ENCODE measurements at regions not wholly inside any gene's neighbourhood (a gene's known extent, or its start where the extent isn't known, plus 50 kb on each side); places are given as distances from the start of the nearest gene placed in this dataset.

DNA sequence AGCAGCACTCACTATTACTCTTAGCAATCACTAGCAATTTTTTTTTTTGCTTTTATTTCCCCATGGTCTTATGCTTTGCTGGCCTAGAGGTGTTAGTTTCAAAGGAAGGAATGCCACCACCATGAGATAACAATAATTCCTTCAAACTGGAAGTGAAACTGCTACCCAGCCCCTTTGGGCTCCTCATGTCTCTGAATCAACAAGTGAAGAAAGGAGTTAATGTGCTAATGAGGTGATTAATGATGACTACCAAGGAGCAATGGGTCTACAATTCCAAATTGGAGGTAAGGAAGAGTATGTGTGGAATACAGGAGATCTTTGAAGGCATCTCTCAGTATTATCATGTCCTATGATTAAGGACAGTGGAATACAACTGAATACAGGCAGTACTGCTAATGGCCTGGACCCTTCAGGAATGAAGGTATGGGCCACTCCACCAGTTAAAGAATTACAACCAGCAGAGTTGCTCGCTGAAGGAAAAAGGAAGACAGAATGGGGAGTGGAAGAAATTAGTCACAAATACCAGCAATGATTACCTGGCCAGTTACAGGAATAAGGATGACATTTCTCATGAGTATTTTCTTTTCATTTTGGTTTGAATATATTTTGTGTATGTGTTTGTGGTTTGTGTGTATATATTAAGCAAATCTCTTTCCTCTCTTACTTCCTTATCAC, 652.9 kb downstream of the ADGRL2 start:
- H3K36me3 Mint-ChIP-seq (ENCODE audit: low read depth) = peaks cover 2% of the 10 kb centered on the region
- no peak overlapping the region for H3K4me3 Mint-ChIP-seq
- H3K9me3 Mint-ChIP-seq = peaks cover 14% of the 10 kb centered on the region
- H3K27ac Mint-ChIP-seq = no peak overlapping the region
- no peaks in the 10 kb centered on the region for H3K27me3 Mint-ChIP-seq (ENCODE audit: low read depth)
- peaks cover 11% of the 10 kb centered on the region for H3K4me1 Mint-ChIP-seq (ENCODE audit: low read depth)

DNA sequence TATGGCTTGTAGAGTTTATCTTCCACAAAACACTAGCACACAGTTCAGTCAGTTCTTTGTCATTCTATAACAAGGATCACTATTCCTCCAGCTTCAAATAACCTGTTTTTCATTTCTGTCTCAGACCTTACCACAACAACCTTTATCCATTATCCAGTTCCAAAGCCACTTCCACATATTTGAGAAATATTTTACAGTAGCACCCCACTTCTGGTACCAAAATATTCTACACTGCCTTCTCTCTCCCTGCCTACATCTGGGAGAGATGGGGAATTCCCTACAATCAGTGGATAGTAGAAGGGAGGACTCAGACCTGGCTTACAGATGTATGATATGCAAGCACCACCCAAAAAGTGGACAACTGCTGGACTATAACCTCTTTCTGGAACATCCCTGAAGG, 651.4 kb downstream of the ADGRL2 start:
- peaks cover 11% of the 10 kb centered on the region for H3K4me1 Mint-ChIP-seq (ENCODE audit: low read depth)
- no peak overlapping the region for H3K27ac Mint-ChIP-seq
- H3K27me3 Mint-ChIP-seq (ENCODE audit: low read depth) = no peaks in the 10 kb centered on the region
- H3K9me3 Mint-ChIP-seq = peaks cover 14% of the 10 kb centered on the region
- H3K4me3 Mint-ChIP-seq = no peak overlapping the region
- H3K36me3 Mint-ChIP-seq (ENCODE audit: low read depth) = peaks cover 2% of the 10 kb centered on the region

DNA sequence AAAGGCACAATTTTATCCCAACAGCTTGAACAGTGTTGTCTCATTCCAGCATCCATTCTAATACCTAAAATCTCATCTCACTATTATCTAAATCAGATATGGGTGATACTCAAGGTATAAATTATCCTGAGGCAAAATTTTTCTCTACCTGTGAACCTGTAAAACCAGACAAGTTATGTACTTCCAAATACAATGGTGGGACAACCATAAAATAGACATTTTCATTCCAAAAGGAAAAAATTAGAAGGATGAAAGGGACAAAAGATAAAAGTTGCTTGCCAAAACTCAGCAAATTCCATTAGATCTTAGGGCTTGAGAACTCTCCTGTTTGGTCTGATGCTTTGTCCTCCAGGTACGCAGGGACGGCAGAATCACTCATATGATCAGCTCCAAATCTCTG, 650.5 kb downstream of the ADGRL2 start:
- Mint-ChIP-seq H3K36me3 (ENCODE audit: low read depth) (peaks cover 2% of the 10 kb centered on the region), H3K9me3 (peaks cover 14% of the 10 kb centered on the region), H3K4me1 (ENCODE audit: low read depth) (peaks cover 11% of the 10 kb centered on the region), H3K4me3 (no peak overlapping the region), H3K27me3 (ENCODE audit: low read depth) (no peaks in the 10 kb centered on the region), H3K27ac (no peak overlapping the region)

DNA sequence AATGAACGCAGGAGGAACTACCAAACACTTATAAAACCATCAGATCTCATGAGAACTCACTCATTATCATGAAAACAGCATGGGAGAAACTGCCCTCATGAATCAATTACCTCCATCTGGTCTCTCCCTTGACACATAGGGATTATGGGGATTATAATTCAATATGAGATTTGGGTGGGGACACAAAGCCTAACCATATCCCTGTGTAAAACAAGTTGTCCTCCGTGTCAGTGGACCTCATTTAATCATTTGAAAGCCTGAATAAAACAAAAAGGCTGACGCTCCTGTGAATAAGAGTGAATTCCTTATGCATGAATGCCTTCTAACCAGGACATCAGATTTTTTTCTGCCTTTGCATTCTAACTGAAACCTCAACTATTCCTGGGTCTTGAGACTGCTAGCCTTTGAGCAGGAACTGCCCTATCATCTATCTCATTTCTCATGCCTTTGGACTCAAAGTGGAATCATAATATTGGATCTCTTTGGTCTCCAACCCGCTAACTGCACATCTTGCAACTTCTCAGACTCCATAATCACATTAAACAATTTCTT, 648.8 kb downstream of the ADGRL2 start:
- Mint-ChIP-seq H3K4me1 (ENCODE audit: low read depth) (peaks cover 4% of the 10 kb centered on the region), H3K27ac (no peak overlapping the region), H3K9me3 (peaks cover 14% of the 10 kb centered on the region), H3K27me3 (ENCODE audit: low read depth) (no peaks in the 10 kb centered on the region), H3K4me3 (no peak overlapping the region), H3K36me3 (ENCODE audit: low read depth) (peaks cover 2% of the 10 kb centered on the region)

DNA sequence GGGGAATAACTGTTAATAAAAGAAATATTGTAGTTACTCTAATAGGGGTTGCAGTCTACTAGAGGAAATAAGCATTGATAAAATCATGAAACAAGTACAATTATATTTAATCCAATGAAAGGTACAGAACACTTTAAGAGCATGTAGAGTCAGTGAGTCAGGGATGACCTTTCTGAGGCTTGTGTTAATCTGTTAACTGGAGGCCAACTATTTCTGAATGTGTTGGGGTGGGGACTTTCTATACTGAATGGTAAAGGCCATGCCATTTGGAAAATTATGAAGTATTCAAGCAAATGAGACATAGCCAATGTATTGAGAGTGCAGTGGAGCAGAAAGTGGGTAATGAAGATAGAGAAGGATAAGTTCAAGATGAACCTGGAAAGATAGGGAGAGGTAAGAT, 646.2 kb downstream of the ADGRL2 start:
- Mint-ChIP-seq H3K4me1 (ENCODE audit: low read depth) (no peaks in the 10 kb centered on the region), H3K9me3 (peaks cover 2% of the 10 kb centered on the region), H3K4me3 (no peak overlapping the region), H3K27ac (no peak overlapping the region), H3K36me3 (ENCODE audit: low read depth) (no peaks in the 10 kb centered on the region), H3K27me3 (ENCODE audit: low read depth) (no peaks in the 10 kb centered on the region)

DNA sequence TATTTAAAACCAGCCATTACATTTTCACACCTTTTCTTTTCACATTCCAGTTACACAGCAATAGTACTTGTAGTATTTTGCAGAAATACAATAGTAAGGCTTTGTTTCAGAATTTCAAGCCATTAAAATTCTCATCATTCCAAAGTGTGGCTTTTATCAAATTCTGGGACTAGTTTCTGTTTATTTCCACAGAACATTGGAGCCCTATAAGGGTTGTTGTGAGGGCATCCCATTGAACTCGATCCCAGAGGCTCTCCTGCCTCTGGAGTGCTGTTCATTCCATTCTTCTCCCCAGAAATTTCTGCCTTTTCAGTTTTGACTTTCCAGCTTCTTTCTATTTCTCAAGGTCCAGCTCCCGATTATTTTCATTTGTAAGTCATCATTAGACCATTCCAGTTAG, 645.5 kb downstream of the ADGRL2 start:
- no peaks in the 10 kb centered on the region for H3K4me1 Mint-ChIP-seq (ENCODE audit: low read depth)
- no peaks in the 10 kb centered on the region for H3K9me3 Mint-ChIP-seq
- H3K27me3 Mint-ChIP-seq (ENCODE audit: low read depth) = no peaks in the 10 kb centered on the region
- H3K36me3 Mint-ChIP-seq (ENCODE audit: low read depth) = no peaks in the 10 kb centered on the region
- no peak overlapping the region for H3K27ac Mint-ChIP-seq
- H3K4me3 Mint-ChIP-seq = no peak overlapping the region

DNA sequence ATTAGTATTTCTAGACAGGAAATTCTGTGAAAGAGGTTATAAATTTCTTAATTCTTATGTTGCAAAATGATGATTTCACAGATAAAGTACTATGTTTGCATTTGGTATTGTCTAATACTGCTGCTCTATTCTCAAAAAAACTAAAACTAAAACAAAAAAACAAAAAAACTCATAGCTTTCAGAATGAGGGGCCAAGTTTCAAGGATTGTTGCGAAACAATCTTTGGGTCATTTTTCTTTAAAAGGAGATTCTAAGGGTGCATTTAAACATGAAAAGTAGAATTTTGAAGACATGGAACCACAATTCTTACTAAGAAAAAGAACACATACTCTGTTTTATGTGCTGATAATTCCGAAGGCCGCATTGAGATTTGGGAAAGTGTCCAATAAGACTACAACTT, 645.1 kb downstream of the ADGRL2 start:
- Mint-ChIP-seq H3K27me3 (ENCODE audit: low read depth) (no peaks in the 10 kb centered on the region), H3K4me1 (ENCODE audit: low read depth) (no peaks in the 10 kb centered on the region), H3K36me3 (ENCODE audit: low read depth) (no peaks in the 10 kb centered on the region), H3K27ac (no peak overlapping the region), H3K9me3 (no peaks in the 10 kb centered on the region), H3K4me3 (no peak overlapping the region)

DNA sequence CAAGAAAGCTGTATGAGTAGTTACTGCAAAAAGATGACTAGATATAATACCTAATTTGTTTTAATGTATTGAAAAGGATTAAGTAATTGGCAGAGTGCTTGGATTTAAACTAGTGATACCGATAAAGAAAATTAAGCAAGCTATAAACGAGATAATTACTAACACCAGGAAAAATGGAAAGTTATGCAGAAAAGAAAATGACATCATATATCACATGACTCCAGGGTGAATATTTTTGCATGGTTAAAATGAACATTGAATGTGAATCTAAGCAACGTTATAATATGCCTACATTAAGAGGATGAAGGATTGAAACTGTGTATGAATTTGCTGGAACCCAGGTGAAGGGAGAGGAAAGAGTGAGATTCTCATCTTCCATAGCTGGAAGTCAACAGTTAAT, 644.4 kb downstream of the ADGRL2 start:
- Mint-ChIP-seq H3K9me3 (no peaks in the 10 kb centered on the region), H3K27ac (no peak overlapping the region), H3K4me1 (ENCODE audit: low read depth) (no peaks in the 10 kb centered on the region), H3K4me3 (no peak overlapping the region), H3K27me3 (ENCODE audit: low read depth) (no peaks in the 10 kb centered on the region), H3K36me3 (ENCODE audit: low read depth) (no peaks in the 10 kb centered on the region)

DNA sequence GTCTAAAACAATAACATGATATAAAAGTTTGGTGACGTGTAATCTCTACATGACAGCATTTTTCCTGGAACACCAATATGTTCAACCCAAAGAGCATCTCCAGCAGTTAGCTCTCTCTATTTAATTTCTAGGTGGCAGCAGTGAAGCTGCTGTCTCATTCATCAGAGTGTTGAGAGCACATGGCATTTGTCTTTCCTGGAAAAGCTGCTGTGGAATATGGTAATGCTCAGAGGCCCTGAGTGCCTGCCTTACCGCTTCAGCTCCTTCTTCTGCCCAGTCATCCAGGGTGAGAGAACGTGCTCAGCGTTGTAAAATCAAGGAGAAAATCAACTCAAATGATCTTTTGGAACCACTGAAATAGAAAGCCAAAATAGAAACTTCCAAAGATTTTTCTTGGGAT, 640.7 kb downstream of the ADGRL2 start:
- H3K27ac Mint-ChIP-seq = no peak overlapping the region
- no peaks in the 10 kb centered on the region for H3K9me3 Mint-ChIP-seq
- H3K4me1 Mint-ChIP-seq (ENCODE audit: low read depth) = no peaks in the 10 kb centered on the region
- H3K36me3 Mint-ChIP-seq (ENCODE audit: low read depth) = no peaks in the 10 kb centered on the region
- H3K4me3 Mint-ChIP-seq = no peak overlapping the region
- H3K27me3 Mint-ChIP-seq (ENCODE audit: low read depth) = no peaks in the 10 kb centered on the region

DNA sequence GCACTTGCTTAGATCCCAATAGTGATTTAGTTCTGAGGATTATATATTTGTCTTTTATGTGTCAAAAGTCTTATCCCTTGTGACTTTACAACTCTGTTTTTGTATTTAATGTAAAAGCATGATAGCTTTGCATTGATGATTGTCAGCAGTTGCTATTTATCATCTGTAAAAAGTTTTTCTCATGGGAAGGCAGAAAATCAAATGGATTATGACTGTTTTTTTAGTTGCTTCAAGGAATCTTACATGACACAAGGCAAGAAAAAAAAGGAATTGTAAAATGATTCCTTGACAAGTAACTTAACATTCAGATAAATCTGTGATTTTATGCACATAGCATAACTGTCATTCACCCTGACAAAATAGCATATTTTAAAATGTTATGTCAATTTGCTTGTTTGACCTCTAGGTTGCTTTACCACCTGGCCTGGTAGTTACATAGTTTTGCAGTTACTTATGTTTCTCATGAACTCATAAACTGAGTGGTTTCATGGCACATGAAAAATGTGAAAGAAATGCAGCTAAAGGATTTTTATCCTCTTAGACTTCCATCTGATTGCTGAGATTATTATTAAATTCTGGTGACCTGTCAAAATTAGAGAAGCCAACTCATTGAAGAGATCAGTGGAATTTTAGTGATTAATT, 622.6 kb downstream of the ADGRL2 start:
- no peak overlapping the region for H3K27ac Mint-ChIP-seq
- H3K4me1 Mint-ChIP-seq (ENCODE audit: low read depth) = no peaks in the 10 kb centered on the region
- no peak overlapping the region for H3K4me3 Mint-ChIP-seq
- no peaks in the 10 kb centered on the region for H3K27me3 Mint-ChIP-seq (ENCODE audit: low read depth)
- no peaks in the 10 kb centered on the region for H3K36me3 Mint-ChIP-seq (ENCODE audit: low read depth)
- no peaks in the 10 kb centered on the region for H3K9me3 Mint-ChIP-seq

DNA sequence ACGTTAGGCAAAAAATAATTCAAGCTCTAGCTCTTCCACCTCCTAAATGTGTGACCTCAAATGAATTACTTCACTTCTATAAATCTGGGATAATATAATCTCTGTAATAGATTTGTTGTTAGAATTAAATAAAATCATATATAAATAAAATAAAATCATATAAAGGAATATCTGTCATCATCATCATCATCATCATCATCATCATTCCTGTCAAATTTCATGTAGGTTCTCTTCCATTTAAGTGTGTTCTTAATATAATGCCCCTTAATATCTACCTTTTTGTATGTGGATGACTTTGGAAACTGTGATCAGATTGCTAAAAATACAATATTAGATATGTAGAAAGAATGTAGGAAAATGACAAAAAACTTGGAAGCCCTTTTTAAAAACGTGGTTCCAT, 621.0 kb downstream of the ADGRL2 start:
- Mint-ChIP-seq H3K9me3 (no peaks in the 10 kb centered on the region), H3K27ac (no peak overlapping the region), H3K27me3 (ENCODE audit: low read depth) (no peaks in the 10 kb centered on the region)

DNA sequence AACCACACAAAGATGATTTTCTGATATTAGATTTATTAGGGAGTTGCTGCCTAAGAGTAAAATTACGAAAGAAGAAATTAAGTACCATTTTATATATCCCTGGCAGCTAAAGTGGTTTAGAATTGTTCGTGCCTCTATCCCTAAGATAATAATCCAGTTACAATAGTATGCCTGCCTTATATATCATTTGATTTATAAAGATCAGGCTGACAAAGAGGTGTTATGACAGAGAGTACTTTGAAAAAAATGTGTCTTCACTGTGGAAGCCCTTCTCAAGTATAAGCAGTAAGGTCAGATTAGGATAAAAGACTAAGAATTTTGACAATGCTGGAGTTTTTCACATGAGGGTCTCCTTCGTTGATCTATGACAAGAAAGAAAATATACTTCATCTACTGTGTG, 619.9 kb downstream of the ADGRL2 start:
- H3K4me1 Mint-ChIP-seq (ENCODE audit: low read depth) = no peaks in the 10 kb centered on the region

More for the DNA sequence above, 621.0 kb downstream of the ADGRL2 start:
- Mint-ChIP-seq H3K4me3 (no peak overlapping the region), H3K4me1 (ENCODE audit: low read depth) (no peaks in the 10 kb centered on the region), H3K36me3 (ENCODE audit: low read depth) (no peaks in the 10 kb centered on the region)

DNA sequence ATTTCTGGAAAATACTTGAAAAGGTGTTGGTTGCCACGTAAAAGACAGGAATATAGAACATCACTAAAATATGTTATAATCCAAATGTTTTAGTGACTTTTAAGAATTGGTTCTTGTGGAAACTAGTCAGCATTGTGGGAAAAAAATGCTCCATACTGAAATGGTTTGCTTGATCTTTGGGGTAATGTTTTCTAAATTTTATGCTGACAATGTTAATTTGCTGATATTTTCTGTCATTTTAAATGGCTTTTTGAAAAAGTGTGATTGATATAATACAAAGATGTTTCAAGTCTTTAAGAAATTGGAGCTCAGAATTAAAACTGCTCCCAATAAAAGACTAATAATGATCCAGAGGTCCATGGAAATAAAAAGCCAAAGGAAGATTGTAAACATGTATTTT, 610.9 kb downstream of the ADGRL2 start:
- no peak overlapping the region for H3K4me3 Mint-ChIP-seq

More for the DNA sequence above, 619.9 kb downstream of the ADGRL2 start:
- no peaks in the 10 kb centered on the region for H3K9me3 Mint-ChIP-seq
- no peak overlapping the region for H3K4me3 Mint-ChIP-seq
- H3K36me3 Mint-ChIP-seq (ENCODE audit: low read depth) = no peaks in the 10 kb centered on the region
- H3K27me3 Mint-ChIP-seq (ENCODE audit: low read depth) = no peaks in the 10 kb centered on the region
- H3K27ac Mint-ChIP-seq = no peak overlapping the region

DNA sequence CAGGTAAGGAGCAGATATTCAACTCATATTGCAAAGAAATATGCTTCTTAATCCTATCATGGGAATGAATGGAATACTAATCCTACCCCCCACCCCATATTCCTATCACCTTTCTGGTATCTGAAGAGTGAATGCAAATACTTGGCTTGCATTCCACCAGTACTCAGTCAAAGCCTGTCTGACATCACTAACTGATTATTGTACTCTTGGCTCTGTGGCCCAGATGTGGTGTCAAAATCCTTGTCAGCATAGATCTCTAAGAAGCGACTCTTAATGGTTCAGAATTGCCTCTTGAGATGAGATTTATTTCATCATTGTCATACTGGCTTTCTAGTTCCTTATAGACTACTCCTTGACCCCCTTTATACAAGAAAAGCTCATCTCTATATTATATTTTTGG, 604.6 kb downstream of the ADGRL2 start:
- H3K9me3 Mint-ChIP-seq = no peaks in the 10 kb centered on the region
- H3K4me3 Mint-ChIP-seq = no peak overlapping the region
- no peak overlapping the region for H3K27ac Mint-ChIP-seq
- H3K27me3 Mint-ChIP-seq (ENCODE audit: low read depth) = no peaks in the 10 kb centered on the region
- H3K36me3 Mint-ChIP-seq (ENCODE audit: low read depth) = no peaks in the 10 kb centered on the region
- no peaks in the 10 kb centered on the region for H3K4me1 Mint-ChIP-seq (ENCODE audit: low read depth)

More for the DNA sequence above, 610.9 kb downstream of the ADGRL2 start:
- H3K4me1 Mint-ChIP-seq (ENCODE audit: low read depth) = no peaks in the 10 kb centered on the region
- H3K27me3 Mint-ChIP-seq (ENCODE audit: low read depth) = no peaks in the 10 kb centered on the region
- no peaks in the 10 kb centered on the region for H3K9me3 Mint-ChIP-seq
- H3K27ac Mint-ChIP-seq = no peak overlapping the region
- H3K36me3 Mint-ChIP-seq (ENCODE audit: low read depth) = no peaks in the 10 kb centered on the region

DNA sequence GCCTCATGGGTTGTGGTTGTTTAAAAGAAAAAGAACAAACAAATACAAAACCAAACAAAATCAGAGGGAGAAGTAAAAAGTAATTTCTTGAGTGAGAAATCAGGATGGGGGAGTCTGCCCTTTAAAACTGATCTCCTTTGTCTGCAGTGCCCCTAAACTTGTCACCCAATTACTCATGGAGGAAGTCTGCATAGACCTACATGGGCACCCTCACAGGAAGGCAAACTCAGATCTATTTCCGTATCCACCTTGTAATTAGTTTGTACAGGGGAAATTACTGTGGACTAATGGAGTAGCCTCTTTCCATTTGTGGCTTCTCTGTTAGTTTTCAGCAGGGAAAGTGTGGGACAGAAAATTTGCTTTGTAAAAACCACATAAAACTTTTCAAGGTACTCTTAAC, 600.4 kb downstream of the ADGRL2 start:
- no peaks in the 10 kb centered on the region for H3K27me3 Mint-ChIP-seq (ENCODE audit: low read depth)
- no peaks in the 10 kb centered on the region for H3K4me1 Mint-ChIP-seq (ENCODE audit: low read depth)
- H3K36me3 Mint-ChIP-seq (ENCODE audit: low read depth) = no peaks in the 10 kb centered on the region
- no peak overlapping the region for H3K27ac Mint-ChIP-seq
- no peak overlapping the region for H3K4me3 Mint-ChIP-seq
- H3K9me3 Mint-ChIP-seq = no peaks in the 10 kb centered on the region

Measured in T-helper 1 cell treated with Interleukin-12 subunit alpha and Interleukin-12 subunit beta and Interleukin-4 antibody, amounts not matched to agents 30 μg/mL and 1 μg/mL, for 36 hours (primary cell).